ENCODE measurements at regions not wholly inside any gene's neighbourhood (a gene's known extent, or its start where the extent isn't known, plus 50 kb on each side); places are given as distances from the start of the nearest gene placed in this dataset.

GRCh38 chr3:137222736-137223225, 265.0 kb downstream of the IL20RB start (continued):
- TF ChIP-seq TFE3 (CRISPR knock-in tag; IDR thresholded peaks at IDR 0.05): no peak
- TF ChIP-seq, protein P1, sequence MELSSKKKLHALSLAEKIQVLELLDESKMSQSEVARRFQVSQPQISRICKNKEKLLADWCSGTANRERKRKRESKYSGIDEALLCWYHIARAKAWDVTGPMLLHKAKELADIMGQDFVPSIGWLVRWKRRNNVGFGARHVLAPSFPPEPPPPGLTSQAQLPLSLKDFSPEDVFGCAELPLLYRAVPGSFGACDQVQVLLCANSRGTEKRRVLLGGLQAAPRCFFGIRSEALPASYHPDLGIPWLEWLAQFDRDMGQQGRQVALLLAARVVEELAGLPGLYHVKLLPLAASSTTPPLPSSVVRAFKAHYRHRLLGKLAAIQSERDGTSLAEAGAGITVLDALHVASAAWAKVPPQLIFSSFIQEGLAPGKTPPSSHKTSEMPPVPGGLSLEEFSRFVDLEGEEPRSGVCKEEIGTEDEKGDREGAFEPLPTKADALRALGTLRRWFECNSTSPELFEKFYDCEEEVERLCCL (CRISPR knock-in tag; IDR thresholded peaks at IDR 0.05; ENCODE audit: borderline replicate concordance): no peak
- TF ChIP-seq GATAD1 (CRISPR knock-in tag; IDR thresholded peaks at IDR 0.05): no peak
- TF ChIP-seq RFX5 (IDR thresholded peaks at IDR 0.05; ENCODE audit: low read depth, low read length): no peak
- TF ChIP-seq ZMYM2 (CRISPR knock-in tag; IDR thresholded peaks at IDR 0.05): no peak
- TF ChIP-seq SRSF1 (optimal IDR thresholded peaks at IDR 0.05; ENCODE audit: low read depth, low read length): no peak
- TF ChIP-seq, protein P2, sequence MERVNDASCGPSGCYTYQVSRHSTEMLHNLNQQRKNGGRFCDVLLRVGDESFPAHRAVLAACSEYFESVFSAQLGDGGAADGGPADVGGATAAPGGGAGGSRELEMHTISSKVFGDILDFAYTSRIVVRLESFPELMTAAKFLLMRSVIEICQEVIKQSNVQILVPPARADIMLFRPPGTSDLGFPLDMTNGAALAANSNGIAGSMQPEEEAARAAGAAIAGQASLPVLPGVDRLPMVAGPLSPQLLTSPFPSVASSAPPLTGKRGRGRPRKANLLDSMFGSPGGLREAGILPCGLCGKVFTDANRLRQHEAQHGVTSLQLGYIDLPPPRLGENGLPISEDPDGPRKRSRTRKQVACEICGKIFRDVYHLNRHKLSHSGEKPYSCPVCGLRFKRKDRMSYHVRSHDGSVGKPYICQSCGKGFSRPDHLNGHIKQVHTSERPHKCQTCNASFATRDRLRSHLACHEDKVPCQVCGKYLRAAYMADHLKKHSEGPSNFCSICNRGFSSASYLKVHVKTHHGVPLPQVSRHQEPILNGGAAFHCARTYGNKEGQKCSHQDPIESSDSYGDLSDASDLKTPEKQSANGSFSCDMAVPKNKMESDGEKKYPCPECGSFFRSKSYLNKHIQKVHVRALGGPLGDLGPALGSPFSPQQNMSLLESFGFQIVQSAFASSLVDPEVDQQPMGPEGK (CRISPR knock-in tag; IDR thresholded peaks at IDR 0.05): no peak
- TF ChIP-seq RAD51 (IDR thresholded peaks at IDR 0.05; ENCODE audit: borderline replicate concordance): no peak
- TF ChIP-seq, protein P3, sequence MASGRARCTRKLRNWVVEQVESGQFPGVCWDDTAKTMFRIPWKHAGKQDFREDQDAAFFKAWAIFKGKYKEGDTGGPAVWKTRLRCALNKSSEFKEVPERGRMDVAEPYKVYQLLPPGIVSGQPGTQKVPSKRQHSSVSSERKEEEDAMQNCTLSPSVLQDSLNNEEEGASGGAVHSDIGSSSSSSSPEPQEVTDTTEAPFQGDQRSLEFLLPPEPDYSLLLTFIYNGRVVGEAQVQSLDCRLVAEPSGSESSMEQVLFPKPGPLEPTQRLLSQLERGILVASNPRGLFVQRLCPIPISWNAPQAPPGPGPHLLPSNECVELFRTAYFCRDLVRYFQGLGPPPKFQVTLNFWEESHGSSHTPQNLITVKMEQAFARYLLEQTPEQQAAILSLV (CRISPR knock-in tag; IDR thresholded peaks at IDR 0.05; ENCODE audit: borderline replicate concordance): no peak

All from HepG2 (cell line).